GM23338 (cell line): ENCODE measurements at regions not wholly inside any gene's neighbourhood (a gene's known extent, or its start where the extent isn't known, plus 50 kb on each side); places are given as distances from the start of the nearest gene placed in this dataset.

Source experiments
- ATAC-seq: fragments of 200-7000 bp; cut with Tn5 transposase; 3 replicates; pipeline ENCODE4 v1.9.1; 2020
- DNase-seq: peaks from one replicate; pipeline ENCODE4 v3.0.0-alpha.2; 2015; ENCODE audit warnings: low spot score
- H2AFZ ChIP-seq: fragments of 200-600 bp; sonication (generic); 2 replicates; pipeline ENCODE4 v1.8.0; 2016; ENCODE audit warnings: antibody characterized with exemption, mild to moderate bottlenecking, moderate library complexity
- H3F3A ChIP-seq: fragments of 200-600 bp; sonication (generic); replicated peaks from 2 replicates; pipeline ENCODE4 v1.8.0; 2017; ENCODE audit warnings: antibody characterized with exemption, mixed run types, low read depth
- H3K27ac ChIP-seq: fragments of 200-600 bp; sonication (generic); 2 replicates; pipeline ENCODE4 v1.6.1; 2016; ENCODE audit warnings: low read depth
- H3K27me3 ChIP-seq: fragments of 200-600 bp; sonication (generic); 2 replicates; pipeline ENCODE4 v1.8.0; 2016; ENCODE audit warnings: mild to moderate bottlenecking, mixed run types, moderate library complexity; ENCODE audit not compliant: insufficient read depth
- H3K36me3 ChIP-seq: fragments of 200-600 bp; sonication (generic); 2 replicates; pipeline ENCODE4 v1.8.0; 2016; ENCODE audit warnings: mild to moderate bottlenecking; ENCODE audit not compliant: insufficient read depth
- H3K4me1 ChIP-seq: fragments of 200-600 bp; sonication (generic); 2 replicates; pipeline ENCODE4 v1.8.0; 2016; ENCODE audit warnings: mild to moderate bottlenecking, moderate library complexity; ENCODE audit not compliant: insufficient read depth
- H3K4me2 ChIP-seq: fragments of 200-600 bp; sonication (generic); 2 replicates; pipeline ENCODE4 v1.7.1; 2017; ENCODE audit warnings: mixed run types
- H3K4me3 ChIP-seq: fragments of 200-600 bp; sonication (generic); 2 replicates; pipeline ENCODE4 v1.6.1; 2016; ENCODE audit warnings: mixed run types
- H3K79me2 ChIP-seq: fragments of 200-600 bp; sonication (generic); replicated peaks from 2 replicates; pipeline ENCODE4 v1.8.0; 2017; ENCODE audit warnings: mild to moderate bottlenecking; ENCODE audit not compliant: insufficient read depth
- H3K9me2 ChIP-seq: fragments of 200-600 bp; sonication (generic); 2 replicates; pipeline ENCODE4 v1.8.0; 2017; ENCODE audit not compliant: insufficient read depth
- H4K20me1 ChIP-seq: fragments of 200-600 bp; sonication (generic); replicated peaks from 2 replicates; pipeline ENCODE4 v1.8.0; 2017; ENCODE audit warnings: mild to moderate bottlenecking; ENCODE audit not compliant: insufficient read depth
- H3K27ac Mint-ChIP-seq: 2 replicates; pipeline ENCODE4 v1.8.0; 2020; ENCODE audit warnings: inconsistent platforms, mild to moderate bottlenecking, moderate library complexity, mixed read lengths
- H3K27me3 Mint-ChIP-seq: 3 replicates; pipeline ENCODE4 v1.8.0; 2022; ENCODE audit warnings: low read depth, mild to moderate bottlenecking, moderate library complexity, mixed read lengths, inconsistent platforms; ENCODE audit not compliant: insufficient read depth, poor library complexity
- H3K36me3 Mint-ChIP-seq: 3 replicates; pipeline ENCODE4 v1.8.0; 2021; ENCODE audit warnings: low read depth, mild to moderate bottlenecking, inconsistent platforms, moderate library complexity, mixed read lengths
- H3K4me1 Mint-ChIP-seq: 3 replicates; pipeline ENCODE4 v1.8.0; 2020; ENCODE audit warnings: mild to moderate bottlenecking, inconsistent platforms, mixed read lengths
- H3K4me3 Mint-ChIP-seq: 3 replicates; pipeline ENCODE4 v1.8.0; 2021; ENCODE audit warnings: moderate library complexity, mild to moderate bottlenecking, inconsistent platforms, mixed read lengths
- H3K9me3 Mint-ChIP-seq: 3 replicates; pipeline ENCODE4 v1.8.0; 2020; ENCODE audit warnings: moderate library complexity, mild to moderate bottlenecking, inconsistent platforms, mixed read lengths
- CREB1 ChIP-seq: fragments of 250-450 bp; sonication (Bioruptor Pico); IDR thresholded peaks from 2 replicates; pipeline ENCODE4 v1.5.0; 2020; ENCODE audit warnings: low read depth, mild to moderate bottlenecking, moderate library complexity
- EZH2 ChIP-seq: fragments of 200-600 bp; sonication (generic); IDR thresholded peaks from one replicate; pipeline ENCODE4 v1.8.0; 2017; ENCODE audit warnings: antibody characterized with exemption, mild to moderate bottlenecking, low read depth; ENCODE audit not compliant: unreplicated experiment
- JUNB ChIP-seq: IDR thresholded peaks from one replicate; pipeline ENCODE4 v1.6.1; 2016; ENCODE audit warnings: antibody characterized with exemption; ENCODE audit not compliant: unreplicated experiment
- NANOG ChIP-seq: IDR thresholded peaks from 2 replicates; pipeline ENCODE4 v1.6.1; 2016; ENCODE audit warnings: antibody characterized with exemption, borderline replicate concordance
- POLR2AphosphoS5 ChIP-seq: IDR thresholded peaks from 2 replicates; pipeline ENCODE4 v1.6.1; 2016; ENCODE audit warnings: antibody characterized with exemption, low read depth
- STAT1 ChIP-seq: IDR thresholded peaks from one replicate; pipeline ENCODE4 v1.6.1; 2016; ENCODE audit warnings: antibody characterized with exemption; ENCODE audit not compliant: unreplicated experiment
- ZNF114 ChIP-seq: fragments of 250-450 bp; sonication (Bioruptor Pico); IDR thresholded peaks from 2 replicates; pipeline ENCODE4 v1.5.0; 2020; ENCODE audit warnings: mild to moderate bottlenecking, moderate library complexity
- ZNF331 ChIP-seq: fragments of 250-450 bp; sonication (Bioruptor Pico); IDR thresholded peaks from 2 replicates; pipeline ENCODE4 v1.5.0; 2020; ENCODE audit warnings: low read depth, mild to moderate bottlenecking, moderate library complexity
- TF ChIP-seq, protein P1 (sequence below): IDR thresholded peaks from 2 replicates; pipeline ENCODE4 v1.6.1; 2016; ENCODE audit warnings: antibody characterized with exemption
- TF ChIP-seq, protein P2 (sequence below), 2 experiments: fragments of 200-600 bp in 1 of 2; sonication (generic) in 1 of 2; conservative IDR thresholded peaks; 2 replicates each; pipeline versions ENCODE4 v1.5.1 to v1.6.1; 2016 to 2017; ENCODE audit warnings: antibody characterized with exemption in 2 of 2, low read depth in 2 of 2, mild to moderate bottlenecking in 2 of 2, moderate library complexity in 1 of 2
- TF ChIP-seq, protein P3 (sequence below): fragments of 250-450 bp; sonication (Bioruptor Pico); IDR thresholded peaks from 2 replicates; pipeline ENCODE4 v1.5.0; 2020; ENCODE audit warnings: mild to moderate bottlenecking, moderate library complexity

DNA sequence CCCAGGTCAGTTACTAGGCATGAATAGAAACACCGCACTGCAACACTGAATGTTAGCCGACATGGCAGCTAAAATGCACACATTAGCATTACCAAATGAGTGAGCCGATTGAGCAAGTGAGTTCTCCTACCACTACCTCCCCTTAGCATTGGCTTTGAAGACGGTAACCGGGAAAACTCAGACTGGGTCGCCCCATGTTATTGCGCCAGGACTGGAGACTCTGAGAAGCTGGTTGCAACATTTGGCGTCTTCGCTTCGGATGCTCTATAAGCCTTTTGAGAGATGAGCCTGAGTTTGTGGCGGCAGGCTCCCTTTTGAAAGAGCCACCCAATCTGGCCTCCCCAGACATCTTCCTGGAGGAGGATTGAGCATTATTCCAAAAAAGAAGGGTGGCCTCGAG, 68.5 kb upstream of the POMP start:
- H4K20me1 ChIP-seq = no peaks in the 10 kb centered on the region
- 0 out of 2 replicates have a peak, but pooled peaks cover 4% of the 10 kb centered on the region for H3F3A ChIP-seq
- H3K4me1 Mint-ChIP-seq = peaks cover 22% of the 10 kb centered on the region
- no peaks in the 10 kb centered on the region; the same call in 2 of the 3 replicates for H3K36me3 Mint-ChIP-seq
- ATAC-seq = no peak
- no peak overlapping the region for H3K27ac ChIP-seq
- no peak for DNase-seq
- H3K4me1 ChIP-seq = no peaks in the 10 kb centered on the region
- no peaks in the 10 kb centered on the region for H3K79me2 ChIP-seq
- H3K36me3 ChIP-seq = no peaks in the 10 kb centered on the region
- H3K4me2 ChIP-seq = no peak overlapping the region
- H3K9me2 ChIP-seq = peaks cover 8% of the 10 kb centered on the region; the same call in 1 of the 2 replicates
- no peak overlapping the region for H3K27ac Mint-ChIP-seq
- H3K4me3 Mint-ChIP-seq = no peak overlapping the region
- peak overlapping the region; percentile 92 for H2AFZ ChIP-seq
- H3K4me3 ChIP-seq = no peak overlapping the region
- TF ChIP-seq CREB1 (CRISPR knock-in tag) (no peak), ZNF331 (CRISPR knock-in tag) (no peak), ZNF114 (CRISPR knock-in tag) (no peak), NANOG (no peak)
- TF ChIP-seq, protein P1, sequence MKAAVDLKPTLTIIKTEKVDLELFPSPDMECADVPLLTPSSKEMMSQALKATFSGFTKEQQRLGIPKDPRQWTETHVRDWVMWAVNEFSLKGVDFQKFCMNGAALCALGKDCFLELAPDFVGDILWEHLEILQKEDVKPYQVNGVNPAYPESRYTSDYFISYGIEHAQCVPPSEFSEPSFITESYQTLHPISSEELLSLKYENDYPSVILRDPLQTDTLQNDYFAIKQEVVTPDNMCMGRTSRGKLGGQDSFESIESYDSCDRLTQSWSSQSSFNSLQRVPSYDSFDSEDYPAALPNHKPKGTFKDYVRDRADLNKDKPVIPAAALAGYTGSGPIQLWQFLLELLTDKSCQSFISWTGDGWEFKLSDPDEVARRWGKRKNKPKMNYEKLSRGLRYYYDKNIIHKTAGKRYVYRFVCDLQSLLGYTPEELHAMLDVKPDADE = no peak
- TF ChIP-seq, protein P2, sequence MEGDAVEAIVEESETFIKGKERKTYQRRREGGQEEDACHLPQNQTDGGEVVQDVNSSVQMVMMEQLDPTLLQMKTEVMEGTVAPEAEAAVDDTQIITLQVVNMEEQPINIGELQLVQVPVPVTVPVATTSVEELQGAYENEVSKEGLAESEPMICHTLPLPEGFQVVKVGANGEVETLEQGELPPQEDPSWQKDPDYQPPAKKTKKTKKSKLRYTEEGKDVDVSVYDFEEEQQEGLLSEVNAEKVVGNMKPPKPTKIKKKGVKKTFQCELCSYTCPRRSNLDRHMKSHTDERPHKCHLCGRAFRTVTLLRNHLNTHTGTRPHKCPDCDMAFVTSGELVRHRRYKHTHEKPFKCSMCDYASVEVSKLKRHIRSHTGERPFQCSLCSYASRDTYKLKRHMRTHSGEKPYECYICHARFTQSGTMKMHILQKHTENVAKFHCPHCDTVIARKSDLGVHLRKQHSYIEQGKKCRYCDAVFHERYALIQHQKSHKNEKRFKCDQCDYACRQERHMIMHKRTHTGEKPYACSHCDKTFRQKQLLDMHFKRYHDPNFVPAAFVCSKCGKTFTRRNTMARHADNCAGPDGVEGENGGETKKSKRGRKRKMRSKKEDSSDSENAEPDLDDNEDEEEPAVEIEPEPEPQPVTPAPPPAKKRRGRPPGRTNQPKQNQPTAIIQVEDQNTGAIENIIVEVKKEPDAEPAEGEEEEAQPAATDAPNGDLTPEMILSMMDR (conservative IDR thresholded peaks at IDR 0.05; ENCODE audit: low read depth in 2 of 2) = no peak
- no peaks in the 10 kb centered on the region for H3K9me3 Mint-ChIP-seq
- no peaks in the 10 kb centered on the region for H3K27me3 ChIP-seq
- peaks cover 11% of the 10 kb centered on the region for H3K27me3 Mint-ChIP-seq

DNA sequence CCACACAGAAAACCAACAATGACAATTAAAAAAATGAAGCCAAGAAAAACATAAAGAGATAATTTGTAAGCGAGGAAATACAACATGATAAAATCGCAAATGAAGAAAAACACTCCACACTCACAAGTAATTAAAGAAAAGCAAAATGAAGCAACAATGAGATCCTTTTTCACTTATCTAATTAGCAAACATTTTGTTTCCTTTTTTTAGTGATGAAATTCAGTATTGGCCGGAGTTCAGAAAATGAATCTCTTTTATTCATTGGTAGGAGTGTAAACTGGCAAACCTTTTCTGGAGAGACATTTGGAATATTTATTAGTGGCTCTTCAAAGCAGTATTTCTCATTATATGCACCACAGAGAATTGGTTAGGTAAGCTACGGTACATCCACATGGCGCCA, 70.6 kb upstream of the POMP start:
- Mint-ChIP-seq H3K4me3 (no peak overlapping the region), H3K4me1 (peaks cover 36% of the 10 kb centered on the region), H3K36me3 (no peaks in the 10 kb centered on the region; the same call in 2 of the 3 replicates), H3K27me3 (peaks cover 14% of the 10 kb centered on the region), H3K9me3 (no peaks in the 10 kb centered on the region), H3K27ac (no peak overlapping the region)
- Histone ChIP-seq H4K20me1 (no peaks in the 10 kb centered on the region), H2AFZ (no peak overlapping the region), H3K4me2 (no peak overlapping the region), H3K27me3 (no peaks in the 10 kb centered on the region), H3K9me2 (peaks cover 8% of the 10 kb centered on the region; the same call in 1 of the 2 replicates), H3K4me3 (no peak overlapping the region), H3K79me2 (no peaks in the 10 kb centered on the region), H3F3A (0 out of 2 replicates have a peak, but pooled peaks cover 4% of the 10 kb centered on the region), H3K4me1 (peaks cover 13% of the 10 kb centered on the region), H3K36me3 (no peaks in the 10 kb centered on the region), H3K27ac (no peak overlapping the region)
- ATAC-seq (no peak), DNase-seq (no peak)
- TF ChIP-seq, protein P1 = no peak
- TF ChIP-seq CREB1 (CRISPR knock-in tag) (no peak), JUNB (no peak), POLR2AphosphoS5 (no peak), EZH2 (no peak), ZNF331 (CRISPR knock-in tag) (no peak), ZNF114 (CRISPR knock-in tag) (no peak), NANOG (no peak), STAT1 (no peak)
- TF ChIP-seq, protein P3, sequence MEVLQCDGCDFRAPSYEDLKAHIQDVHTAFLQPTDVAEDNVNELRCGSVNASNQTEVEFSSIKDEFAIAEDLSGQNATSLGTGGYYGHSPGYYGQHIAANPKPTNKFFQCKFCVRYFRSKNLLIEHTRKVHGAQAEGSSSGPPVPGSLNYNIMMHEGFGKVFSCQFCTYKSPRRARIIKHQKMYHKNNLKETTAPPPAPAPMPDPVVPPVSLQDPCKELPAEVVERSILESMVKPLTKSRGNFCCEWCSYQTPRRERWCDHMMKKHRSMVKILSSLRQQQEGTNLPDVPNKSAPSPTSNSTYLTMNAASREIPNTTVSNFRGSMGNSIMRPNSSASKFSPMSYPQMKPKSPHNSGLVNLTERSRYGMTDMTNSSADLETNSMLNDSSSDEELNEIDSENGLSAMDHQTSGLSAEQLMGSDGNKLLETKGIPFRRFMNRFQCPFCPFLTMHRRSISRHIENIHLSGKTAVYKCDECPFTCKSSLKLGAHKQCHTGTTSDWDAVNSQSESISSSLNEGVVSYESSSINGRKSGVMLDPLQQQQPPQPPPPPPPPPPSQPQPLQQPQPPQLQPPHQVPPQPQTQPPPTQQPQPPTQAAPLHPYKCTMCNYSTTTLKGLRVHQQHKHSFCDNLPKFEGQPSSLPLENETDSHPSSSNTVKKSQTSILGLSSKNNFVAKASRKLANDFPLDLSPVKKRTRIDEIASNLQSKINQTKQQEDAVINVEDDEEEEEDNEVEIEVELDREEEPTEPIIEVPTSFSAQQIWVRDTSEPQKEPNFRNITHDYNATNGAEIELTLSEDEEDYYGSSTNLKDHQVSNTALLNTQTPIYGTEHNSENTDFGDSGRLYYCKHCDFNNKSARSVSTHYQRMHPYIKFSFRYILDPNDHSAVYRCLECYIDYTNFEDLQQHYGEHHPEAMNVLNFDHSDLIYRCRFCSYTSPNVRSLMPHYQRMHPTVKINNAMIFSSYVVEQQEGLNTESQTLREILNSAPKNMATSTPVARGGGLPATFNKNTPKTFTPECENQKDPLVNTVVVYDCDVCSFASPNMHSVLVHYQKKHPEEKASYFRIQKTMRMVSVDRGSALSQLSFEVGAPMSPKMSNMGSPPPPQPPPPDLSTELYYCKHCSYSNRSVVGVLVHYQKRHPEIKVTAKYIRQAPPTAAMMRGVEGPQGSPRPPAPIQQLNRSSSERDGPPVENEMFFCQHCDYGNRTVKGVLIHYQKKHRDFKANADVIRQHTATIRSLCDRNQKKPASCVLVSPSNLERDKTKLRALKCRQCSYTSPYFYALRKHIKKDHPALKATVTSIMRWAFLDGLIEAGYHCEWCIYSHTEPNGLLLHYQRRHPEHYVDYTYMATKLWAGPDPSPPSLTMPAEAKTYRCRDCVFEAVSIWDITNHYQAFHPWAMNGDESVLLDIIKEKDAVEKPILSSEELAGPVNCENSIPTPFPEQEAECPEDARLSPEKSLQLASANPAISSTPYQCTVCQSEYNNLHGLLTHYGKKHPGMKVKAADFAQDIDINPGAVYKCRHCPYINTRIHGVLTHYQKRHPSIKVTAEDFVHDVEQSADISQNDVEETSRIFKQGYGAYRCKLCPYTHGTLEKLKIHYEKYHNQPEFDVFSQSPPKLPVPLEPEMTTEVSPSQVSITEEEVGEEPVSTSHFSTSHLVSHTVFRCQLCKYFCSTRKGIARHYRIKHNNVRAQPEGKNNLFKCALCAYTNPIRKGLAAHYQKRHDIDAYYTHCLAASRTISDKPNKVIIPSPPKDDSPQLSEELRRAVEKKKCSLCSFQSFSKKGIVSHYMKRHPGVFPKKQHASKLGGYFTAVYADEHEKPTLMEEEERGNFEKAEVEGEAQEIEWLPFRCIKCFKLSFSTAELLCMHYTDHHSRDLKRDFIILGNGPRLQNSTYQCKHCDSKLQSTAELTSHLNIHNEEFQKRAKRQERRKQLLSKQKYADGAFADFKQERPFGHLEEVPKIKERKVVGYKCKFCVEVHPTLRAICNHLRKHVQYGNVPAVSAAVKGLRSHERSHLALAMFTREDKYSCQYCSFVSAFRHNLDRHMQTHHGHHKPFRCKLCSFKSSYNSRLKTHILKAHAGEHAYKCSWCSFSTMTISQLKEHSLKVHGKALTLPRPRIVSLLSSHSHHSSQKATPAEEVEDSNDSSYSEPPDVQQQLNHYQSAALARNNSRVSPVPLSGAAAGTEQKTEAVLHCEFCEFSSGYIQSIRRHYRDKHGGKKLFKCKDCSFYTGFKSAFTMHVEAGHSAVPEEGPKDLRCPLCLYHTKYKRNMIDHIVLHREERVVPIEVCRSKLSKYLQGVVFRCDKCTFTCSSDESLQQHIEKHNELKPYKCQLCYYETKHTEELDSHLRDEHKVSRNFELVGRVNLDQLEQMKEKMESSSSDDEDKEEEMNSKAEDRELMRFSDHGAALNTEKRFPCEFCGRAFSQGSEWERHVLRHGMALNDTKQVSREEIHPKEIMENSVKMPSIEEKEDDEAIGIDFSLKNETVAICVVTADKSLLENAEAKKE (CRISPR knock-in tag) = no peak
